ENCODE measurements at regions not wholly inside any gene's neighbourhood (a gene's known extent, or its start where the extent isn't known, plus 50 kb on each side); places are given as distances from the start of the nearest gene placed in this dataset.

DNA sequence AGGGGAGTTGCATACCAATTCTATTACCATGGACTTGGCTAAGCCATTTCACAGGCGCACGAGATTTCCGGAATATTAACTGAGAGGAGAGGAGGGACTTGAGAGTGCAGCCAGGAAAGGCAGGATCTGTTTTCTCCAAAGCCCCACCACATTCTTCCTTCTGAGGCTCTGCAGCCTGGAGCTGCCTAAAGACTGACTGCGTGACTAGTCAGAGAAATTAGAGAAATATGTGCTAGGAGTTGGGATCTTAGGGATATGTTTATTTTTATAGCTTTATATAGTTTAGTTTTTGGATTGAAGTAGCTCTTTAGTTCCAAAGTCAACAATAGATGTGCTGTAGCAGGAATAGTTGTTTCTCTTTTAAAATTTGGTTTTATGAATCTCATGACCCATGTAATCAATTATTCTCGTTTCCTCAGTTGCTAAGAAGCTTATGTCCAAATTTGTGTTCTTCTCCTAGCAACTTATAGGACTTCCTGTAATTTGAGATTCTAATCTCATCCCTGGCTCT, 300.1 kb upstream of the DDX53 start:
- H3K27me3 ChIP-seq (ENCODE audit: control insufficient read depth in 2 of 2, insufficient read depth in 2 of 2, low read length in 2 of 2) = no peaks in the 10 kb centered on the region
- no peak overlapping the region for H3K27ac ChIP-seq (ENCODE audit: extremely low read depth, low read depth, low read length)
- H3K4me1 ChIP-seq (replicated peaks in 1 of 2; ENCODE audit: control insufficient read depth in 2 of 2, insufficient read depth in 2 of 2, low read length in 2 of 2) = no peaks in the 10 kb centered on the region
- no peaks in the 10 kb centered on the region for H4K20me1 ChIP-seq (replicated peaks; ENCODE audit: control insufficient read depth, insufficient read depth, low read length)
- no peak for ATAC-seq
- DNase-seq (ENCODE audit: extremely low read depth in 1 of 4, low spot score in 3 of 4) = no peak
- CTCF ChIA-PET (ENCODE audit: low intra/inter-chr PET ratio) = no interaction called here
- no peaks in the 10 kb centered on the region for H3K79me2 ChIP-seq (ENCODE audit: control insufficient read depth, insufficient read depth, low read length)
- FAIRE-seq = no peak
- TF ChIP-seq ADNP (tag; IDR thresholded peaks at IDR 0.05) (no peak), XRCC4 (IDR thresholded peaks at IDR 0.05; ENCODE audit: extremely low read depth, insufficient read depth, insufficient read length) (no peak), HCFC1 (IDR thresholded peaks at IDR 0.05; ENCODE audit: low read depth, low read length) (no peak), TAF1 (IDR thresholded peaks at IDR 0.05; ENCODE audit: control insufficient read depth, extremely low read depth, insufficient read depth, low read length, severe bottlenecking) (no peak), ZNF740 (CRISPR knock-in tag; IDR thresholded peaks at IDR 0.05) (no peak), ZNF740 (tag; IDR thresholded peaks at IDR 0.05) (no peak), C11orf30 (IDR thresholded peaks at IDR 0.05; ENCODE audit: low read depth) (no peak), HMGXB4 (CRISPR knock-in tag; IDR thresholded peaks at IDR 0.05) (no peak), PTTG1 (tag; IDR thresholded peaks at IDR 0.05; ENCODE audit: low read depth) (no peak), ZKSCAN3 (CRISPR knock-in tag; IDR thresholded peaks at IDR 0.05) (no peak), ZNF79 (CRISPR knock-in tag; IDR thresholded peaks at IDR 0.05; ENCODE audit: low read depth) (no peak), KLF13 (tag; IDR thresholded peaks at IDR 0.05; ENCODE audit: borderline replicate concordance, low read depth) (no peak), ETS2 (tag; IDR thresholded peaks at IDR 0.05; ENCODE audit: borderline replicate concordance, poor library complexity, severe bottlenecking) (no peak), MBD2 (IDR thresholded peaks at IDR 0.05; ENCODE audit: borderline replicate concordance, low read depth) (no peak), MYNN (IDR thresholded peaks at IDR 0.05) (no peak), MYNN (CRISPR knock-in tag; IDR thresholded peaks at IDR 0.05) (no peak), DIDO1 (tag; IDR thresholded peaks at IDR 0.05; ENCODE audit: low read depth) (no peak), POLR3G (IDR thresholded peaks at IDR 0.05; ENCODE audit: extremely low read depth, insufficient read length, insufficient replicate concordance) (no peak)
- TF ChIP-seq, protein P1, sequence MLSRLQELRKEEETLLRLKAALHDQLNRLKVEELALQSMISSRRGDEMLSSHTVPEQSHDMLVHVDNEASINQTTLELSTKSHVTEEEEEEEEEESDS (CRISPR knock-in tag; IDR thresholded peaks at IDR 0.05) = no peak
- intact Hi-C loops (cut with micrococcal nuclease) (no loop called here), in situ Hi-C loops (cut with MboI) (no loop called here)
- no peak overlapping the region for H3K4me3 ChIP-seq
- BruUV-seq (replicated peaks) = no TSS peak
- POLR2A ChIA-PET = interaction anchor here (0.8 kb wide), 1 partner anchor 869 kb away, joined by 3 read pairs; no protein-coding TSS in a partner anchor
- no peak overlapping the region for H3K4me2 ChIP-seq (ENCODE audit: insufficient read depth, low read length)
- WGBS (ENCODE audit: insufficient coverage, low coverage, missing lambda C conversion rate) = 2% methylated on average over 5 of the region's 5 CpGs
- no peaks in the 10 kb centered on the region for H3K9me1 ChIP-seq (ENCODE audit: control insufficient read depth, insufficient read depth, low read length)
- H2AFZ ChIP-seq (ENCODE audit: low read depth, low read length) = no peak overlapping the region
- H3K9ac ChIP-seq (ENCODE audit: insufficient read depth in 1 of 2, low read depth in 2 of 2, low read length in 2 of 2) = no peak overlapping the region
- H3K9me3 ChIP-seq (replicated peaks; ENCODE audit: control insufficient read depth, insufficient read depth, low read depth, low read length) = no peaks in the 10 kb centered on the region
- H3K36me3 ChIP-seq (ENCODE audit: control insufficient read depth, insufficient read depth, low read length) = no peaks in the 10 kb centered on the region
